ENCODE measurements at regions not wholly inside any gene's neighbourhood (a gene's known extent, or its start where the extent isn't known, plus 50 kb on each side); places are given as distances from the start of the nearest gene placed in this dataset.

- no peak for DNase-seq (ENCODE audit: low spot score)
- no peaks in the 10 kb centered on the region for H3K36me3 ChIP-seq (ENCODE audit: control insufficient read depth in 4 of 4, insufficient read depth in 3 of 4, low read depth in 1 of 4, low read length in 3 of 4)
- H3K9ac ChIP-seq (ENCODE audit: low read depth in 1 of 2, low read length in 2 of 2): no peak overlapping the region
- no peaks in the 10 kb centered on the region for H3K9me3 ChIP-seq (ENCODE audit: control insufficient read depth in 4 of 4, low read length in 3 of 4)
- no peak overlapping the region for H3K4me3 ChIP-seq (ENCODE audit: low read depth in 1 of 3, low read length in 3 of 3)
- H3K27ac ChIP-seq (ENCODE audit: low read depth in 1 of 2, low read length in 2 of 2): no peak overlapping the region
- no peaks in the 10 kb centered on the region for H3K27me3 ChIP-seq (ENCODE audit: control insufficient read depth in 4 of 4, insufficient read depth in 4 of 4, low read length in 3 of 4)
- no peak for TF ChIP-seq HNF4G (IDR thresholded peaks at IDR 0.05)
- TF ChIP-seq, protein P1, sequence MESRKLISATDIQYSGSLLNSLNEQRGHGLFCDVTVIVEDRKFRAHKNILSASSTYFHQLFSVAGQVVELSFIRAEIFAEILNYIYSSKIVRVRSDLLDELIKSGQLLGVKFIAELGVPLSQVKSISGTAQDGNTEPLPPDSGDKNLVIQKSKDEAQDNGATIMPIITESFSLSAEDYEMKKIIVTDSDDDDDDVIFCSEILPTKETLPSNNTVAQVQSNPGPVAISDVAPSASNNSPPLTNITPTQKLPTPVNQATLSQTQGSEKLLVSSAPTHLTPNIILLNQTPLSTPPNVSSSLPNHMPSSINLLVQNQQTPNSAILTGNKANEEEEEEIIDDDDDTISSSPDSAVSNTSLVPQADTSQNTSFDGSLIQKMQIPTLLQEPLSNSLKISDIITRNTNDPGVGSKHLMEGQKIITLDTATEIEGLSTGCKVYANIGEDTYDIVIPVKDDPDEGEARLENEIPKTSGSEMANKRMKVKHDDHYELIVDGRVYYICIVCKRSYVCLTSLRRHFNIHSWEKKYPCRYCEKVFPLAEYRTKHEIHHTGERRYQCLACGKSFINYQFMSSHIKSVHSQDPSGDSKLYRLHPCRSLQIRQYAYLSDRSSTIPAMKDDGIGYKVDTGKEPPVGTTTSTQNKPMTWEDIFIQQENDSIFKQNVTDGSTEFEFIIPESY (IDR thresholded peaks at IDR 0.05): no peak
- no peak for TF ChIP-seq FOXA1 (IDR thresholded peaks at IDR 0.05)
- no peak for TF ChIP-seq RAD21 (IDR thresholded peaks at IDR 0.05)
- no peak for TF ChIP-seq RXRA (IDR thresholded peaks at IDR 0.05)
- TF ChIP-seq JUND (IDR thresholded peaks at IDR 0.05): no peak
- no peak for TF ChIP-seq SP1 (IDR thresholded peaks at IDR 0.05)
- no peak for TF ChIP-seq TAF1 (conservative IDR thresholded peaks at IDR 0.05)
- no peak for TF ChIP-seq GABPA (IDR thresholded peaks at IDR 0.05 in 1 of 2, conservative IDR thresholded peaks at IDR 0.05 in 1 of 2)
- TF ChIP-seq NR2F2 (IDR thresholded peaks at IDR 0.05): no peak
- TF ChIP-seq YY1 (IDR thresholded peaks at IDR 0.05): no peak
- no peak for TF ChIP-seq EGR1 (IDR thresholded peaks at IDR 0.05; ENCODE audit: low read depth in 2 of 2)
- TF ChIP-seq, protein P2, sequence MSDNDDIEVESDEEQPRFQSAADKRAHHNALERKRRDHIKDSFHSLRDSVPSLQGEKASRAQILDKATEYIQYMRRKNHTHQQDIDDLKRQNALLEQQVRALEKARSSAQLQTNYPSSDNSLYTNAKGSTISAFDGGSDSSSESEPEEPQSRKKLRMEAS (IDR thresholded peaks at IDR 0.05): no peak
- no peak for TF ChIP-seq ATF3 (IDR thresholded peaks at IDR 0.05)
- TF ChIP-seq, protein P3, sequence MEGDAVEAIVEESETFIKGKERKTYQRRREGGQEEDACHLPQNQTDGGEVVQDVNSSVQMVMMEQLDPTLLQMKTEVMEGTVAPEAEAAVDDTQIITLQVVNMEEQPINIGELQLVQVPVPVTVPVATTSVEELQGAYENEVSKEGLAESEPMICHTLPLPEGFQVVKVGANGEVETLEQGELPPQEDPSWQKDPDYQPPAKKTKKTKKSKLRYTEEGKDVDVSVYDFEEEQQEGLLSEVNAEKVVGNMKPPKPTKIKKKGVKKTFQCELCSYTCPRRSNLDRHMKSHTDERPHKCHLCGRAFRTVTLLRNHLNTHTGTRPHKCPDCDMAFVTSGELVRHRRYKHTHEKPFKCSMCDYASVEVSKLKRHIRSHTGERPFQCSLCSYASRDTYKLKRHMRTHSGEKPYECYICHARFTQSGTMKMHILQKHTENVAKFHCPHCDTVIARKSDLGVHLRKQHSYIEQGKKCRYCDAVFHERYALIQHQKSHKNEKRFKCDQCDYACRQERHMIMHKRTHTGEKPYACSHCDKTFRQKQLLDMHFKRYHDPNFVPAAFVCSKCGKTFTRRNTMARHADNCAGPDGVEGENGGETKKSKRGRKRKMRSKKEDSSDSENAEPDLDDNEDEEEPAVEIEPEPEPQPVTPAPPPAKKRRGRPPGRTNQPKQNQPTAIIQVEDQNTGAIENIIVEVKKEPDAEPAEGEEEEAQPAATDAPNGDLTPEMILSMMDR (IDR thresholded peaks at IDR 0.05; ENCODE audit: low read depth, low read length, missing input control): no peak
- TF ChIP-seq REST (IDR thresholded peaks at IDR 0.05): no peak
- 90% methylated on average over 2 of the region's 2 CpGs for WGBS
- H3K4me1 ChIP-seq (ENCODE audit: control insufficient read depth in 4 of 4, insufficient read depth in 4 of 4, low read length in 3 of 4): no peaks in the 10 kb centered on the region
These were observed 473.4 kb upstream of the CPEB2 start for GRCh38 chr4:14528918-14529317.

- Histone ChIP-seq H3K4me3 (ENCODE audit: low read depth in 1 of 3, low read length in 3 of 3) (no peak overlapping the region), H3K27ac (ENCODE audit: low read depth in 1 of 2, low read length in 2 of 2) (no peak overlapping the region), H3K36me3 (ENCODE audit: control insufficient read depth in 4 of 4, insufficient read depth in 3 of 4, low read depth in 1 of 4, low read length in 3 of 4) (no peaks in the 10 kb centered on the region), H3K9ac (ENCODE audit: low read depth in 1 of 2, low read length in 2 of 2) (no peak overlapping the region), H3K27me3 (ENCODE audit: control insufficient read depth in 4 of 4, insufficient read depth in 4 of 4, low read length in 3 of 4) (no peaks in the 10 kb centered on the region), H3K9me3 (ENCODE audit: control insufficient read depth in 4 of 4, low read length in 3 of 4) (no peaks in the 10 kb centered on the region), H3K4me1 (ENCODE audit: control insufficient read depth in 4 of 4, insufficient read depth in 4 of 4, low read length in 3 of 4) (no peaks in the 10 kb centered on the region)
- DNase-seq (ENCODE audit: low spot score): no peak
- no peak for TF ChIP-seq YY1 (IDR thresholded peaks at IDR 0.05)
- WGBS: 58% methylated on average over 4 of the region's 4 CpGs
These were observed 472.6 kb upstream of the CPEB2 start for GRCh38 chr4:14529653-14530052.

All from liver (tissue), 8 donors.